Osteocyte (in vitro differentiated cells): ENCODE measurements at regions not wholly inside any gene's neighbourhood (a gene's known extent, or its start where the extent isn't known, plus 50 kb on each side); places are given as distances from the start of the nearest gene placed in this dataset.
"Not testable (repeated sequence)": the region's sequence is repeated elsewhere in the genome, so short reads cannot be mapped to it uniquely, and the experiment has no call there.

ENCODE experiments used
- DNase-seq: peaks from one replicate; pipeline ENCODE4 v3.0.0; 2021; ENCODE audit warnings: mixed read lengths; ENCODE audit not compliant: unreplicated experiment; ENCODE audit errors: extremely low spot score
- H3K27ac Mint-ChIP-seq: one replicate; pipeline ENCODE4 v1.8.0; 2021; ENCODE audit warnings: mild to moderate bottlenecking, mixed read lengths; ENCODE audit not compliant: unreplicated experiment
- H3K27me3 Mint-ChIP-seq: one replicate; pipeline ENCODE4 v1.8.0; 2021; ENCODE audit warnings: mixed read lengths; ENCODE audit not compliant: unreplicated experiment
- H3K36me3 Mint-ChIP-seq: one replicate; pipeline ENCODE4 v1.8.0; 2021; ENCODE audit warnings: mixed read lengths; ENCODE audit not compliant: unreplicated experiment
- H3K4me1 Mint-ChIP-seq: one replicate; pipeline ENCODE4 v1.8.0; 2021; ENCODE audit warnings: mixed read lengths; ENCODE audit not compliant: unreplicated experiment
- H3K4me3 Mint-ChIP-seq: one replicate; pipeline ENCODE4 v1.8.0; 2021; ENCODE audit warnings: mild to moderate bottlenecking, moderate library complexity, mixed read lengths; ENCODE audit not compliant: unreplicated experiment
- H3K9me3 Mint-ChIP-seq: one replicate; pipeline ENCODE4 v1.8.0; 2021; ENCODE audit warnings: mixed read lengths; ENCODE audit not compliant: unreplicated experiment
- CTCF ChIP-seq: fragments of 200-600 bp; sonication (generic); IDR thresholded peaks from 2 replicates; pipeline ENCODE4 v1.5.0; 2021; ENCODE audit warnings: antibody characterized with exemption, mild to moderate bottlenecking, moderate library complexity

GRCh38 chr7:115618676-115619075, 411.9 kb downstream of the TFEC start:
- H3K9me3 Mint-ChIP-seq = peaks cover 10% of the 10 kb centered on the region
- no peak for TF ChIP-seq CTCF
- DNase-seq = no peak
- H3K4me1 Mint-ChIP-seq = peaks cover 7% of the 10 kb centered on the region
- peak overlapping the region; percentile 19 for H3K27ac Mint-ChIP-seq
- H3K27me3 Mint-ChIP-seq = no peaks in the 10 kb centered on the region
- no peaks in the 10 kb centered on the region for H3K36me3 Mint-ChIP-seq
- no peak overlapping the region for H3K4me3 Mint-ChIP-seq

- no peak overlapping the region for H3K4me3 Mint-ChIP-seq
- peaks cover 5% of the 10 kb centered on the region for H3K4me1 Mint-ChIP-seq
- H3K27me3 Mint-ChIP-seq = no peaks in the 10 kb centered on the region
- no peak for DNase-seq
- peaks cover 10% of the 10 kb centered on the region for H3K9me3 Mint-ChIP-seq
- no peak for TF ChIP-seq CTCF
- no peak overlapping the region for H3K27ac Mint-ChIP-seq
- no peaks in the 10 kb centered on the region for H3K36me3 Mint-ChIP-seq
Observed at GRCh38 chr7:115613836-115614235, 416.7 kb downstream of the TFEC start.

- H3K27me3 Mint-ChIP-seq = no peaks in the 10 kb centered on the region
- H3K4me1 Mint-ChIP-seq = peaks cover 6% of the 10 kb centered on the region
- no peaks in the 10 kb centered on the region for H3K36me3 Mint-ChIP-seq
- TF ChIP-seq CTCF = no peak
- no peak overlapping the region for H3K4me3 Mint-ChIP-seq
- H3K9me3 Mint-ChIP-seq = peaks cover 1% of the 10 kb centered on the region
- DNase-seq = no peak
- no peak overlapping the region for H3K27ac Mint-ChIP-seq
Observed at GRCh38 chr7:115603416-115603815, 427.1 kb downstream of the TFEC start.

GRCh38 chr7:115600207-115600606, 430.4 kb downstream of the TFEC start:
- Mint-ChIP-seq H3K36me3 (peaks cover 9% of the 10 kb centered on the region), H3K9me3 (peaks cover 25% of the 10 kb centered on the region), H3K4me3 (no peak overlapping the region), H3K4me1 (peaks cover 6% of the 10 kb centered on the region), H3K27ac (no peak overlapping the region), H3K27me3 (no peaks in the 10 kb centered on the region)
- TF ChIP-seq CTCF = no peak
- no peak for DNase-seq

GRCh38 chr7:115599184-115599583, 431.4 kb downstream of the TFEC start:
- Mint-ChIP-seq H3K36me3 (peaks cover 14% of the 10 kb centered on the region), H3K9me3 (peaks cover 32% of the 10 kb centered on the region)
- not testable (repeated sequence) for DNase-seq, H3K4me3 Mint-ChIP-seq, H3K4me1 Mint-ChIP-seq, H3K27ac Mint-ChIP-seq, H3K27me3 Mint-ChIP-seq

- not testable (repeated sequence) for H3K27ac Mint-ChIP-seq, H3K4me3 Mint-ChIP-seq, DNase-seq, H3K4me1 Mint-ChIP-seq, H3K27me3 Mint-ChIP-seq
- peaks cover 14% of the 10 kb centered on the region for H3K36me3 Mint-ChIP-seq
- H3K9me3 Mint-ChIP-seq = peaks cover 32% of the 10 kb centered on the region
Observed at GRCh38 chr7:115597220-115597619, 433.3 kb downstream of the TFEC start.
